Right atrium auricular region (tissue), 2 donors: ENCODE measurements at regions not wholly inside any gene's neighbourhood (a gene's known extent, or its start where the extent isn't known, plus 50 kb on each side); places are given as distances from the start of the nearest gene placed in this dataset.

ENCODE experiments used
- DNase-seq: peaks from one replicate; pipeline ENCODE4 v3.0.0-alpha.2; 2019; ENCODE audit warnings: low spot score
- H3K27ac ChIP-seq, 2 donors: fragments of 200-600 bp; sonication (generic); 1 replicate in 1 of 2; 2 replicates in 1 of 2; pipeline ENCODE4 v1.5.1; 2016 to 2019
- H3K27me3 ChIP-seq, 2 donors: fragments of 200-600 bp; sonication (generic); one replicate each; pipeline versions ENCODE4 v1.5.1 to v1.6.0; 2017 to 2019
- H3K36me3 ChIP-seq: fragments of 200-600 bp; sonication (generic); one replicate; pipeline ENCODE4 v1.5.1; 2016
- H3K4me1 ChIP-seq, 2 donors: fragments of 200-600 bp; sonication (generic); one replicate each; pipeline versions ENCODE4 v1.5.1 to v1.6.0; 2017 to 2019
- H3K4me3 ChIP-seq, 2 donors: fragments of 200-600 bp; sonication (generic); 1 replicate in 1 of 2; 2 replicates in 1 of 2; pipeline ENCODE4 v1.5.1; 2017 to 2019; ENCODE audit warnings: mild to moderate bottlenecking in 1 of 2, moderate library complexity in 1 of 2
- H3K9me3 ChIP-seq, 2 donors: fragments of 200-600 bp; sonication (generic); one replicate each; pipeline ENCODE4 v1.5.1; 2019
- CTCF ChIP-seq, 2 donors: fragments of 200-600 bp; sonication (generic); IDR thresholded peaks; one replicate each; pipeline ENCODE4 v1.5.1; 2019; ENCODE audit warnings: antibody characterized with exemption in 2 of 2

GRCh38 chr2:239529313-239530015 is 128.6 kb upstream of the HDAC4 start:
- H3K27me3 ChIP-seq = no peaks in the 10 kb centered on the region
- no peak overlapping the region for H3K4me3 ChIP-seq
- H3K4me1 ChIP-seq = peaks cover 0 to 7% of the 10 kb centered on the region in 2 donors
- no peak for DNase-seq
- H3K27ac ChIP-seq = no peak overlapping the region
- H3K9me3 ChIP-seq = no peaks in the 10 kb centered on the region
- no peak for TF ChIP-seq CTCF (IDR thresholded peaks at IDR 0.05)
- H3K36me3 ChIP-seq = no peaks in the 10 kb centered on the region

- H3K9me3 ChIP-seq = no peaks in the 10 kb centered on the region
- no peak overlapping the region for H3K27ac ChIP-seq
- peaks cover 0 to 5% of the 10 kb centered on the region in 2 donors for H3K4me1 ChIP-seq
- no peak overlapping the region for H3K4me3 ChIP-seq
- H3K36me3 ChIP-seq = no peaks in the 10 kb centered on the region
- H3K27me3 ChIP-seq = no peaks in the 10 kb centered on the region
- DNase-seq = no peak
- TF ChIP-seq CTCF (IDR thresholded peaks at IDR 0.05) = no peak
Measured at GRCh38 chr2:239528883-239529282, 128.1 kb upstream of the HDAC4 start.

- DNase-seq = no peak
- Histone ChIP-seq H3K36me3 (no peaks in the 10 kb centered on the region), H3K27me3 (no peaks in the 10 kb centered on the region), H3K27ac (no peak overlapping the region), H3K4me1 (no peaks in the 10 kb centered on the region), H3K9me3 (no peaks in the 10 kb centered on the region), H3K4me3 (no peak overlapping the region)
- TF ChIP-seq CTCF (IDR thresholded peaks at IDR 0.05) = no peak
Measured at GRCh38 chr2:239528146-239528545, 127.3 kb upstream of the HDAC4 start.

GRCh38 chr2:239526666-239527415 is 126.0 kb upstream of the HDAC4 start:
- Histone ChIP-seq H3K9me3 (no peaks in the 10 kb centered on the region), H3K27ac (no peak overlapping the region), H3K36me3 (no peaks in the 10 kb centered on the region), H3K4me1 (peaks cover 0 to 6% of the 10 kb centered on the region in 2 donors), H3K4me3 (no peak overlapping the region), H3K27me3 (no peaks in the 10 kb centered on the region)
- no peak for TF ChIP-seq CTCF (IDR thresholded peaks at IDR 0.05)
- DNase-seq = no peak

- TF ChIP-seq CTCF (IDR thresholded peaks at IDR 0.05) = no peak
- H3K4me3 ChIP-seq = no peak overlapping the region
- no peaks in the 10 kb centered on the region for H3K36me3 ChIP-seq
- no peaks in the 10 kb centered on the region for H3K9me3 ChIP-seq
- H3K27ac ChIP-seq = no peak overlapping the region
- peaks cover 0 to 12% of the 10 kb centered on the region in 2 donors for H3K4me1 ChIP-seq
- H3K27me3 ChIP-seq = no peaks in the 10 kb centered on the region
- DNase-seq = no peak
Measured at GRCh38 chr2:239526038-239526437, 125.2 kb upstream of the HDAC4 start.
